Endothelial cell of umbilical vein (primary cell): ENCODE measurements at regions not wholly inside any gene's neighbourhood (a gene's known extent, or its start where the extent isn't known, plus 50 kb on each side); places are given as distances from the start of the nearest gene placed in this dataset.

Source experiments
- BruUV-seq: library from RNA; stranded (reverse); fragments of 400-500 nt; replicated peaks from 2 replicates; lab custom pipeline; 2021; lab: Mats Ljungman, UMichigan
- CTCF ChIA-PET: fragments of 300-600, 350-600 bp; sonication (Branson Sonifier 250); formaldehyde crosslinking; loops from one replicate; lab custom pipeline; 2021; ENCODE audit warnings: antibody characterized with exemption, inconsistent platforms; lab: Charles Lee
- POLR2A ChIA-PET: fragments of 300-600, 350-600 bp; sonication (Branson Sonifier 250); formaldehyde crosslinking; loops from one replicate; lab custom pipeline; 2021; ENCODE audit warnings: antibody characterized with exemption, inconsistent platforms; lab: Charles Lee
- DNase-seq: peaks from one replicate; pipeline ENCODE4 v3.0.0-alpha.2; 2011; ENCODE audit warnings: low read depth, low spot score
- FAIRE-seq: peaks from 2 replicates; lab custom pipeline; 2011; peaks lifted over from hg19 to GRCh38; lab: Jason Lieb, UNC
- H2AFZ ChIP-seq: 2 replicates; pipeline ENCODE4 v1.6.0; 2012; ENCODE audit warnings: low read depth, low read length, control low read depth, inconsistent platforms
- H3K27ac ChIP-seq: 2 replicates; pipeline ENCODE4 v1.5.1; 2011; ENCODE audit warnings: low read depth, mild to moderate bottlenecking, control low read depth, low read length, moderate library complexity; ENCODE audit not compliant: insufficient read depth
- H3K27me3 ChIP-seq, 2 experiments: 2 replicates each; pipeline versions ENCODE4 v1.6.0 to v1.6.1; 2011; ENCODE audit warnings: low read length in 2 of 2, mixed read lengths in 1 of 2; ENCODE audit not compliant: control insufficient read depth in 2 of 2, insufficient read depth in 2 of 2
- H3K36me3 ChIP-seq, 2 experiments: 2 replicates in 1 of 2; 3 replicates in 1 of 2; pipeline ENCODE4 v1.5.1; 2011; ENCODE audit warnings: low read length in 2 of 2, mild to moderate bottlenecking in 1 of 2, moderate library complexity in 1 of 2; ENCODE audit not compliant: control insufficient read depth in 2 of 2, insufficient read depth in 2 of 2; ENCODE audit errors: extremely low read depth in 1 of 2
- H3K4me1 ChIP-seq: 3 replicates; pipeline ENCODE4 v1.5.1; 2011; ENCODE audit warnings: mild to moderate bottlenecking, low read length; ENCODE audit not compliant: control insufficient read depth, insufficient read depth; ENCODE audit errors: extremely low read depth
- H3K4me2 ChIP-seq: 2 replicates; pipeline ENCODE4 v1.6.1; 2011; ENCODE audit warnings: low read length, control low read depth, mixed read lengths; ENCODE audit not compliant: insufficient read depth
- H3K4me3 ChIP-seq, 3 experiments: fragments of 200-600 bp in 1 of 3; sonication (generic), shearing (Covaris generic) in 1 of 3; replicated peaks in 1 of 3; 2 replicates each; pipeline ENCODE4 v1.5.1; 2011 to 2016; ENCODE audit warnings: control low read depth in 3 of 3, low read length in 3 of 3, mild to moderate bottlenecking in 2 of 3, inconsistent platforms in 1 of 3, low read depth in 1 of 3, moderate library complexity in 1 of 3; ENCODE audit not compliant: insufficient read depth in 1 of 3
- H3K79me2 ChIP-seq: 2 replicates; pipeline ENCODE4 v1.6.0; 2012; ENCODE audit warnings: low read length, inconsistent platforms; ENCODE audit not compliant: control insufficient read depth, insufficient read depth
- H3K9ac ChIP-seq: replicated peaks from 2 replicates; pipeline ENCODE3; 2011; ENCODE audit warnings: low read length, control low read depth; ENCODE audit not compliant: insufficient read depth; ENCODE audit errors: extremely low read depth
- H3K9me1 ChIP-seq: replicated peaks from 3 replicates; pipeline ENCODE4 v1.6.0; 2011; ENCODE audit warnings: mild to moderate bottlenecking, low read length; ENCODE audit not compliant: control insufficient read depth, insufficient read depth; ENCODE audit errors: extremely low read depth
- H3K9me3 ChIP-seq: replicated peaks from 2 replicates; pipeline ENCODE4 v1.5.1; 2012; ENCODE audit warnings: low read length, inconsistent platforms; ENCODE audit not compliant: control insufficient read depth, insufficient read depth
- H4K20me1 ChIP-seq: replicated peaks from 2 replicates; pipeline ENCODE3; 2011; ENCODE audit warnings: mild to moderate bottlenecking, low read length; ENCODE audit not compliant: control insufficient read depth, insufficient read depth; ENCODE audit errors: extremely low read depth
- CTCF ChIP-seq, 2 donors: IDR thresholded peaks; 1 replicate in 1 of 2; 2 replicates in 1 of 2; pipeline ENCODE4 v1.5.1; 2011; ENCODE audit warnings: low read length in 2 of 2, mild to moderate bottlenecking in 2 of 2, moderate library complexity in 2 of 2, control low read depth in 1 of 2, inconsistent platforms in 1 of 2, low read depth in 1 of 2; ENCODE audit not compliant: insufficient read depth in 1 of 2; ENCODE audit errors: extremely low read depth in 1 of 2
- EZH2 ChIP-seq: IDR thresholded peaks from 2 replicates; pipeline ENCODE4 v1.6.1; 2012; ENCODE audit warnings: borderline replicate concordance, low read depth, mild to moderate bottlenecking, moderate library complexity, low read length, inconsistent platforms; ENCODE audit not compliant: severe bottlenecking
- FOS ChIP-seq: IDR thresholded peaks from 2 replicates; pipeline ENCODE4 v1.6.1; 2011; ENCODE audit warnings: mild to moderate bottlenecking, low read length, moderate library complexity, borderline replicate concordance; ENCODE audit not compliant: insufficient read depth
- GATA2 ChIP-seq: IDR thresholded peaks from 2 replicates; pipeline ENCODE4 v1.7.0; 2011; ENCODE audit warnings: low read depth, mild to moderate bottlenecking, moderate library complexity, mixed read lengths, low read length; ENCODE audit not compliant: insufficient read length, insufficient read depth
- JUN ChIP-seq: IDR thresholded peaks from 2 replicates; pipeline ENCODE4 v1.6.1; 2011; ENCODE audit warnings: borderline replicate concordance, low read depth; ENCODE audit not compliant: insufficient read length, insufficient read depth
- MAX ChIP-seq: IDR thresholded peaks from 2 replicates; pipeline ENCODE4 v1.6.1; 2011; ENCODE audit not compliant: insufficient read depth, insufficient read length
- MYC ChIP-seq: IDR thresholded peaks from one replicate; pipeline ENCODE4 v1.6.1; 2011; ENCODE audit warnings: mild to moderate bottlenecking, low read depth, low read length
- POLR2A ChIP-seq: IDR thresholded peaks from 2 replicates; pipeline ENCODE4 v1.6.1; 2012; ENCODE audit warnings: low read depth, mild to moderate bottlenecking, control low read depth, low read length
- POLR2AphosphoS5 ChIP-seq: IDR thresholded peaks from 2 replicates; pipeline ENCODE4 v1.6.1; 2012; ENCODE audit warnings: low read depth, mild to moderate bottlenecking, control low read depth, low read length, moderate library complexity; ENCODE audit not compliant: insufficient read depth
- dilution Hi-C: fragments of 300-500 bp; cut with MboI; formaldehyde crosslinking; loops from one replicate; pipeline ENCODE4 v1.15.0; 2019; ENCODE audit warnings: low sequenced_read_pairs; ENCODE audit not compliant: extremely low pct_ligation_motif_present
- intact Hi-C: fragments of 100-400 bp; cut with micrococcal nuclease; formaldehyde crosslinking; loops from one replicate; pipeline ENCODE4 v1.10.0; 2022

GRCh38 chr15:35671981-35672380 lies 126.0 kb upstream of the DPH6 start:
- dilution Hi-C loops (no loop called here), intact Hi-C loops (no loop called here)
- Histone ChIP-seq H3K36me3 (no peaks in the 10 kb centered on the region), H3K79me2 (no peaks in the 10 kb centered on the region), H3K4me3 (no peak overlapping the region), H3K27me3 (no peaks in the 10 kb centered on the region), H4K20me1 (no peaks in the 10 kb centered on the region), H3K9me1 (no peaks in the 10 kb centered on the region), H3K27ac (peak overlapping the region; percentile 71), H3K4me1 (peaks cover 54% of the 10 kb centered on the region), H2AFZ (no peak overlapping the region), H3K9ac (no peak overlapping the region), H3K9me3 (no peaks in the 10 kb centered on the region), H3K4me2 (no peak overlapping the region)
- TF ChIP-seq POLR2AphosphoS5 = no peak
- TF ChIP-seq FOS = no peak
- no peak for TF ChIP-seq MAX
- no peak for TF ChIP-seq EZH2
- TF ChIP-seq POLR2A = no peak
- TF ChIP-seq CTCF (IDR thresholded peaks at IDR 0.05; ENCODE audit: extremely low read depth in 1 of 2, insufficient read depth in 1 of 2, low read depth in 1 of 2, low read length in 2 of 2) = no peak
- TF ChIP-seq MYC = no peak
- no peak for TF ChIP-seq JUN
- no peak for TF ChIP-seq GATA2
- DNase-seq (no peak), FAIRE-seq (no peak)
- no TSS peak for BruUV-seq
- ChIA-PET CTCF (interaction anchor here (1.0 to 3.3 kb wide), 6 partner anchors 13 to 66 kb away, joined by 3 to 16 read pairs (median 4); no protein-coding TSS in a partner anchor), POLR2A (interaction anchor here (0.6 to 1.9 kb wide), 2 partner anchors 26 to 66 kb away, joined by 3 to 10 read pairs; no protein-coding TSS in a partner anchor)
